ENCODE measurements at regions not wholly inside any gene's neighbourhood (a gene's known extent, or its start where the extent isn't known, plus 50 kb on each side); places are given as distances from the start of the nearest gene placed in this dataset.

GRCh38 chr2:163878718-163879117, 142.9 kb upstream of the FIGN start:
- Histone ChIP-seq H3K27ac (no peak overlapping the region), H3K9me3 (peaks cover 0 to 4% of the 10 kb centered on the region in 2 donors), H3K36me3 (no peaks in the 10 kb centered on the region), H3K4me3 (no peak overlapping the region), H3K4me1 (peaks cover 0 to 5% of the 10 kb centered on the region in 2 donors), H3K27me3 (no peaks in the 10 kb centered on the region)
- no peak for DNase-seq (ENCODE audit: low spot score)
- TF ChIP-seq CTCF (IDR thresholded peaks at IDR 0.05), result peak; percentile 21 to 54

GRCh38 chr2:163877316-163877715, 141.5 kb upstream of the FIGN start:
- Histone ChIP-seq H3K9me3 (peaks cover 0 to 4% of the 10 kb centered on the region in 2 donors), H3K4me3 (no peak overlapping the region), H3K36me3 (no peaks in the 10 kb centered on the region), H3K27ac (peak overlapping the region in 1 of 2 donors; percentile 50), H3K4me1 (peaks cover 0 to 5% of the 10 kb centered on the region in 2 donors), H3K27me3 (no peaks in the 10 kb centered on the region)
- TF ChIP-seq CTCF (IDR thresholded peaks at IDR 0.05), result no peak
- no peak for DNase-seq (ENCODE audit: low spot score)

GRCh38 chr2:163863073-163863472, 127.3 kb upstream of the FIGN start:
- no peak for TF ChIP-seq CTCF (IDR thresholded peaks at IDR 0.05)
- Histone ChIP-seq H3K4me3 (no peak overlapping the region), H3K4me1 (no peaks in the 10 kb centered on the region), H3K27me3 (no peaks in the 10 kb centered on the region), H3K36me3 (no peaks in the 10 kb centered on the region), H3K9me3 (no peaks in the 10 kb centered on the region), H3K27ac (no peak overlapping the region)
- DNase-seq (ENCODE audit: low spot score), result no peak

- H3K4me1 ChIP-seq, result no peaks in the 10 kb centered on the region
- H3K4me3 ChIP-seq, result no peak overlapping the region
- no peak for TF ChIP-seq CTCF (IDR thresholded peaks at IDR 0.05)
- no peak overlapping the region for H3K27ac ChIP-seq
- no peak for DNase-seq (ENCODE audit: low spot score)
- no peaks in the 10 kb centered on the region for H3K36me3 ChIP-seq
- H3K27me3 ChIP-seq, result no peaks in the 10 kb centered on the region
- no peaks in the 10 kb centered on the region for H3K9me3 ChIP-seq
Observed at GRCh38 chr2:163859951-163860350, 124.1 kb upstream of the FIGN start.

GRCh38 chr2:163856941-163857340, 121.1 kb upstream of the FIGN start:
- no peak for DNase-seq (ENCODE audit: low spot score)
- Histone ChIP-seq H3K4me1 (no peaks in the 10 kb centered on the region), H3K27ac (no peak overlapping the region), H3K36me3 (no peaks in the 10 kb centered on the region), H3K9me3 (no peaks in the 10 kb centered on the region), H3K27me3 (no peaks in the 10 kb centered on the region), H3K4me3 (no peak overlapping the region)
- no peak for TF ChIP-seq CTCF (IDR thresholded peaks at IDR 0.05)

- Histone ChIP-seq H3K9me3 (no peaks in the 10 kb centered on the region), H3K4me1 (no peaks in the 10 kb centered on the region), H3K27ac (no peak overlapping the region), H3K4me3 (no peak overlapping the region), H3K36me3 (no peaks in the 10 kb centered on the region), H3K27me3 (no peaks in the 10 kb centered on the region)
- no peak for TF ChIP-seq CTCF (IDR thresholded peaks at IDR 0.05)
- DNase-seq (ENCODE audit: low spot score), result no peak
Observed at GRCh38 chr2:163852616-163853015, 116.8 kb upstream of the FIGN start.
